ENCODE measurements at regions not wholly inside any gene's neighbourhood (a gene's known extent, or its start where the extent isn't known, plus 50 kb on each side); places are given as distances from the start of the nearest gene placed in this dataset.

- TF ChIP-seq POLR2A (IDR thresholded peaks at IDR 0.05; ENCODE audit: extremely low read depth, insufficient read length) (no peak), MAX (IDR thresholded peaks at IDR 0.05; ENCODE audit: low read depth, low read length) (no peak), MYC (IDR thresholded peaks at IDR 0.05; ENCODE audit: low read depth, low read length) (no peak)
- TF ChIP-seq, protein P1, sequence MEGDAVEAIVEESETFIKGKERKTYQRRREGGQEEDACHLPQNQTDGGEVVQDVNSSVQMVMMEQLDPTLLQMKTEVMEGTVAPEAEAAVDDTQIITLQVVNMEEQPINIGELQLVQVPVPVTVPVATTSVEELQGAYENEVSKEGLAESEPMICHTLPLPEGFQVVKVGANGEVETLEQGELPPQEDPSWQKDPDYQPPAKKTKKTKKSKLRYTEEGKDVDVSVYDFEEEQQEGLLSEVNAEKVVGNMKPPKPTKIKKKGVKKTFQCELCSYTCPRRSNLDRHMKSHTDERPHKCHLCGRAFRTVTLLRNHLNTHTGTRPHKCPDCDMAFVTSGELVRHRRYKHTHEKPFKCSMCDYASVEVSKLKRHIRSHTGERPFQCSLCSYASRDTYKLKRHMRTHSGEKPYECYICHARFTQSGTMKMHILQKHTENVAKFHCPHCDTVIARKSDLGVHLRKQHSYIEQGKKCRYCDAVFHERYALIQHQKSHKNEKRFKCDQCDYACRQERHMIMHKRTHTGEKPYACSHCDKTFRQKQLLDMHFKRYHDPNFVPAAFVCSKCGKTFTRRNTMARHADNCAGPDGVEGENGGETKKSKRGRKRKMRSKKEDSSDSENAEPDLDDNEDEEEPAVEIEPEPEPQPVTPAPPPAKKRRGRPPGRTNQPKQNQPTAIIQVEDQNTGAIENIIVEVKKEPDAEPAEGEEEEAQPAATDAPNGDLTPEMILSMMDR (IDR thresholded peaks at IDR 0.05; ENCODE audit: low read depth, low read length): no peak
Observed at GRCh38 chr18:71237641-71238040, 948.8 kb downstream of the SOCS6 start.

Data from NB4 (cell line).